Islet precursor cell (in vitro differentiated cells): ENCODE measurements at regions not wholly inside any gene's neighbourhood (a gene's known extent, or its start where the extent isn't known, plus 50 kb on each side); places are given as distances from the start of the nearest gene placed in this dataset.
A peak's percentile ranks its signal among the peaks of the same experiment; 100 is the strongest.
"Not testable (repeated sequence)": the region's sequence is repeated elsewhere in the genome, so short reads cannot be mapped to it uniquely, and the experiment has no call there.

Experiments
- DNase-seq: peaks from one replicate; pipeline ENCODE4 v3.0.0-alpha.2; 2018

- no peak for DNase-seq
Measured at GRCh38 chr3:115397433-115397832, 225.9 kb upstream of the GAP43 start.

- no peak for DNase-seq
Measured at GRCh38 chr3:115398506-115398905, 224.8 kb upstream of the GAP43 start.

DNA sequence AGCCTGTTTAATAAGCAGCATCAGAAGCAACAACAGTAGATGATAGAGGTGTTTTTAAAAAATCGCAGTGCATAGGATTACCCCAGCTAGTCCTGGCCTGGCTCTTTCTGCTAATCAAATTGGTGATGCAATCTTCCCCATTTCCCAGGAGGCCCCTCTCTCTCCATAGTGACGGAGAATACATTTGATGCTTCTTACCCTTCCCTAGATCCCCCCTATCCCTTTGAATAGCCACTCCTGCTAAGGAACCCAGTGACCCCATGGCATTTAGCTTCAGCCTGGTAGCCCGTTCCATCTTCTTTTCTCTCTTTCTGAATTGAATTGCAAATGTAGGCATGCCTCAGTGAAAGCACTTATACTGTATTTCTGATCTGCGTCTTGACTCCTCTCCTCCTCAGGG is 223.6 kb upstream of the GAP43 start:
- DNase-seq = no peak

DNA sequence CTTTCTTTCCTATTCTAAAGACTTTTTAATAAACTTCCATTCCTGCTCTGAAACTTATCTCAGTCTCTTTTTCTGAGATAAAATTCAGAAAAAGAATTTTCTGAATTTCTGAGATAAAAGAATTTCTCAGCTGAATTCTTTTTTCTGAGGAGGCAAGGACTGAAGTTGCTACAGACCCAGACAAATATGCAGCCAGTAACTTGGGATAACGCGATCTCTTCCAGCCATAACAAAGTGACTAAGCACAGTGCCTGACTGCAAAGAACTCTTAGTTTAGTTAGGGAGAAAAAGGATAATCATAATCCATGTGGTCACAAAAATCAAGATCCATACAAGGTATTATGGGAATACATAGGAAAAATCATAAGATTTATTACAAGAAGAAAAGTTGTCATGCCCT is 222.0 kb upstream of the GAP43 start:
- no peak for DNase-seq

- no peak for DNase-seq
Measured at GRCh38 chr3:115401851-115402501, 221.3 kb upstream of the GAP43 start.

GRCh38 chr3:115402651-115403050 is 220.7 kb upstream of the GAP43 start:
- DNase-seq = no peak

DNA sequence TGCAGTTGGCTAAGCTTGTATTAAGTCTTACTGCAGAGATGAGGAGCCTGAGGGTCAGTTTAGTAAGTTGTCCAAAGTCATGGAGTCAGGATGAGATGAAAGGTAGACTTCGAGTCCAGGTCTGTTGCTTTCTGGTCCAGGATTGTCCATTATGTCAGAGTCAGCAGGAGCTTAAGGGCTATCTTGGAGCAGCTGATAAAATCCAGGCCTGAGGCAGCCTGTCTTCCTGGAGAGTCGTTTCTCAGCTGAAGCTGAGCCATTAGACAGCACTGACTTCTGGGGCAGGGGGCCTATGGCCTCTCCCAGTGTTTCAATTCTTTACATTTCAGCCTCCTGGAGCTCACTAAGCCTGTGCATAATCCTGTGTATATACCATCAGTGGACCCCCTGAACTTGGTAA is 219.5 kb upstream of the GAP43 start:
- peak; percentile 73 for DNase-seq

DNA sequence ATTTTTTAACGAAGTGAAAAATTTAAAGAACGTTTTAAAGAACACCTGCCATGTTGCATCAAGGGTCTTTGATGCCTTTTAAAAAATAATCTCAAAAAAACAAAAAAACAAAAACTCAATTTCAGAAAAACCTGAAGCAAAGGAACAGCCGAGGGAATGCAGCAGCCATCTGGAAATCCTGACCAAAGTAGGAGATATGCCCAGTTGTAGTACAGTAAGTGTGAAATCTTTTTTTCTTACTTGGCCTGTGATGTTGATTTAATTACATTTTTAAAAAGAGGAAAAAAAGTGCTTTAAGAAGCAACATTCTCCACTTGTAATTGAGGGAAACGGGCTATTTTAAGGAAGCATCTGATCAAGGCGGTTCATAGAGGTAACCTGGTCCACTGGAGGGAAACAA is 213.7 kb upstream of the GAP43 start:
- no peak for DNase-seq

- not testable (repeated sequence) for DNase-seq
Measured at GRCh38 chr3:115414610-115415009, 208.7 kb upstream of the GAP43 start.

DNA sequence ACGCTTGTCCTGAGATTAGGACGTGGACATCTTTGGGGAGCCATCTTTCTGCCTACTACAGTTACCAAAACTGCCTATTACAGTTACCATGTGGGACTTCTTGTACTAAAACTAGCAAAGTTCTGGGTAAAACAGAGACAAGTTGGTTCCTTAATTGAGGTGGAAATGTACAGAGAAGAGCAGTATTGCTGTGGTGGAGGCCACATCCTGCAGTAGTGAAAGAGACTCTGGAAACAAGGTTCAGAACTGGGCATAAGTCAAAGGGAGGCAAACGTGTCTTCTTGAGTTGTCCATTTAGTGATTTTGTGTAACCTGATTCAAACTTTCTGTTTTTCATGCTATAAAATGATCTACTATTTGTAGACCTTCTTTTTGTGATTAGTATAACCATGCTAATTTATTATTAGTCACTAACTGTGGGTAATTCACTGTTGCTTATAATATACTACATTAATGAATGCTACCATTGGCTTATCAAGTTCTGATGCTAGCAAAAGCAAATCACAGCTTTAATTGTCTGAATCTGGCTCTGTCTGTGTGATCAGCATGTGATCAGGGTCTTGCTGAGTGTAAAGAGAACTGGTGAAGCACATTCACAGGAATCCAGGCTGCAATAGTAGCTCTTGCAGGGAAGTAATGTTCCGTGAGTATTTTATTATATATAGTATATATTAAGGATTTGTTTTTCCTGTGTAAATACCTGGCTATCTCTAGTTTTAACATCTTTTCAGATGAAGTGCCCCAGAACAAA is 207.9 kb upstream of the GAP43 start:
- no peak for DNase-seq

GRCh38 chr3:115418583-115418982 is 204.7 kb upstream of the GAP43 start:
- DNase-seq = no peak

- DNase-seq = no peak
Measured at GRCh38 chr3:115420086-115420485, 203.2 kb upstream of the GAP43 start.

- DNase-seq = no peak
Measured at GRCh38 chr3:115423170-115423569, 200.1 kb upstream of the GAP43 start.

- DNase-seq = no peak
Measured at GRCh38 chr3:115428841-115429240, 194.5 kb upstream of the GAP43 start.

DNA sequence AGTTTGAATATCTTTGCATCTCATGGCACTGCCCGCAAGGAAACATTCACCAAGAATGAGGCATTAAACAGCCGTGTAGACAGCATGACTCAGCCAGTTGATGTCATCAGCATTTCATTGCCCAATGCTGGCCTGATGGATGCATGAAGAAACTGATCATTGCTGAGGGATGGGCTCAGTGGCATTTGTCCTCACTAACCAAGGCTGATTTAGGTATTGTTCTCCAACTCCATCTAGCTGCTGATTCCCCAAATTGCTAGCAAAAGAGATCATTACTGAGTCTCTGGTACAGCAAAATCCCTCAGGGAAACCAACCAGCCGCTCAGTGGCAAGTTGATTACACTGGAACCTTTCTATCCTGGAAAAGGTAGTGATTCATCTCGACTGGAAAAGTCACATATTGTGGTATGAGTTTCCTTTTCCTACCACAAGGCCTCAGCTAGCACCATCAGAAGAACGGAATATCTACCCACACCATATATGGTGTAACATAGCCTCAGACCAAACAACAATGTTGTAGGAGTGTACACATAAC is 186.5 kb upstream of the GAP43 start:
- peak; percentile 82 for DNase-seq

DNA sequence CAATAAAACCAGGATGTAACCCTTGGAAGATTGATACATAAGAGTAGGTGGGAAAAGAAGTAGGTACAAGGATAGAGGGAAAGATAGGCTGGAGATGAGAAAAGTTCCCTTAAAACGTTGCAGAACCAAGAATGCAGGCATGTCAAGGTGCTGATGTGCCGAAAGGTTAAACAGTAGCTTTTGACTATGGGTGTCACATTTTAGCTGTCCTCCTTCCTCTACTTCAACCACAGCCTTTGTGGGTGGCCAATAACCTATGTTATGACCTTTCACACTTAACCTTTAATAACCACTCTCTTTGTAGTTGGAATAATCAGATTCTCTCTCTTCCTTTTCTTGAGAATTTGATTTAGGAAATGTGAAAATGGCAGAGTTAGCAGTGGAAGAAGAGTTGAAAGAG is 184.5 kb upstream of the GAP43 start:
- no peak for DNase-seq

GRCh38 chr3:115445559-115445958 is 177.8 kb upstream of the GAP43 start:
- DNase-seq = no peak

DNA sequence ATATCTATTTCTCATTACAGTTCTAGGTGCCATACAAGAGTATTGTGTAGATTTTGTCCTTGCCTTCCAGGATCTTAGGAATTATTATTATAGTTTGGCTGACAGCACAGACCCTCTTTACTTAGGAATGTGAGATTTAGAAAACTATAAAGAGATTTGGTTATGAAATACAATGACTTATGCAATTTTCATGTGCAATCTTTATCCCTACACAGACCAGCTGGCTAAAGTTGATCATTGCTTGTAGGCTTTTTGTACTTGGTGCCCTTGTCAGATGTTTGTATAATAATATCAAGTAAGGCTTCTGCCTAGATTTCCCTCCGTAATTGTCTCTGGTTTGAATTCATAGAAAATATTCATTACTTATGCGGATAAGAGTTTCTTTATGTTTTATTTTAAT is 174.5 kb upstream of the GAP43 start:
- DNase-seq = no peak

DNA sequence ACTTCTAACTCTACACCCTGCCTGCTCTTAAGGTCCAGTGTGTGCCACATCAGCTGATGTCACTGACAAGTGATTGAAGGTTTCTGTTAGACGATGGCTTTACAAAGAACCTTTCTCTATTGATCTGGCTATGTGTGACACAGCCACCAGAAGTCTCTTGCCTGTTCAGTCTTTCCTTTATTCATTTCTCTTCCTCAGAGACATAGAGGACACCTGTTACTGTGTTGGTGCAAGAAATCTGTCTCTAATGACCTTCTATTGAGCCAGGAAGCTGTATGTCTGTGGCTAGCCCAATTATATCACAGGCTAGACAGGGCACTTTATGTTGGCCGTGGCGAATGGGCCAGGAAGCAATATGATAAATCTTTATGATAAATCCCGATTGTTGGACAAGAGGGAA is 173.3 kb upstream of the GAP43 start:
- no peak for DNase-seq

GRCh38 chr3:115464036-115464435 is 159.3 kb upstream of the GAP43 start:
- DNase-seq = no peak

- no peak for DNase-seq
Measured at GRCh38 chr3:115469649-115470048, 153.7 kb upstream of the GAP43 start.

GRCh38 chr3:115470254-115470653 is 153.1 kb upstream of the GAP43 start:
- DNase-seq = peak; percentile 60

- no peak for DNase-seq
Measured at GRCh38 chr3:115475178-115476041, 147.9 kb upstream of the GAP43 start.

DNA sequence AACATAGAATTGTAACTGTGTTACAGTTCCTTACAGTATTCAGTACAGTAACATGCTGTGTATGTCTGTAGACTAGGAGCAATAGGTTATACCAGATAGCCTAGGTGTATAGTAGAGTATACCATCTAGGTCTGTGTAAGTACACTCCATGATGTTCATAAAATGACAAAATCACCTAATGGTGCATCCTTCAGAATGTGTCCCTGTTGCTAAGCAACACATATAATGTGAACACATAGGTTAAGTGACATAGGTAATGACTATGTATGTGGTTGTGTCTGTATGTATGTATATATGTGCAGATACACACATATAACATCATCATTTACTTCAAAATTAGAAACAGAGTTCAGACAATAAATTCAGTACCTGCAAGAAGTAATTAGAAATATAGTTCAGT is 146.8 kb upstream of the GAP43 start:
- DNase-seq = no peak
